ENCODE measurements at regions not wholly inside any gene's neighbourhood (a gene's known extent, or its start where the extent isn't known, plus 50 kb on each side); places are given as distances from the start of the nearest gene placed in this dataset.

DNA sequence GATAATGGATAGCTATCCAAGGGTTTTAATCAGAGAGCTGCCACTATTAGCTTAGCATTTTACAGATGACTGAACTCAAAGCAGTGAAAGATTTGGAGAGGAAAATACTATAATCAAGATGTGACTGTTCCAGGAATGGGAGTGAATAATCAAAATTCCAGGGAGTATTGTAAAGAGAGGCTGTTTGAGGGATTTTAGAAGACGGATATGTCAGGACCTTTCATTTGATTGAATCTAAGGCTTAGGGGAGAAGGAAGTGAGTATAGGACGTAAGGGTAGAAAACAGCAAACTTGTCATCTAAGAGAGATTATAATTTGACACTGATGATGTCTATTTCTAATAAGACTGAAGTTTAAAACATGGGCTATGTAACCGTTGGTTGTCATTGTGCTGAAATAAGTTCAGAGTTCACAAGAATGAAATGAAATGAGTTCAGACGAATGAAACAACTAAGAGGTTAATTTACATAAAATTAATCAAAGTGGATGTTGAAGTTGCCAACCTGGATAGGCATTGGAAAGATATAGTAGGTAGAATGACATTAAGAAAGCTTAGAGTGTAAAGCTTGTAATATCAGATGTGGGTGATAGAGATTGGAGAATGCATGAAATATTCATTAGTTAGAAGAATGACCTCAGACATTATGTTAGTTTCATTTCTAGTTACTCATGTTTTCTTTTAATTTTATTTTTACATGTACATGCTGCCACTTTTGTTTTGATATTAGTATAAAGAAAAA, 842.8 kb downstream of the SI start:
- H3K36me3 ChIP-seq = no peaks in the 10 kb centered on the region
- no peak for DNase-seq (ENCODE audit: low spot score)
- H3K9me3 ChIP-seq = no peaks in the 10 kb centered on the region
- no peak for ATAC-seq (ENCODE audit: insufficient number of reproducible peaks, low FRiP score, low read depth)
- H3K4me1 ChIP-seq (ENCODE audit: control insufficient read depth in 1 of 2, low read depth in 2 of 2) = no peaks in the 10 kb centered on the region
- H3K4me3 ChIP-seq = no peak overlapping the region
- TF ChIP-seq, protein P1, sequence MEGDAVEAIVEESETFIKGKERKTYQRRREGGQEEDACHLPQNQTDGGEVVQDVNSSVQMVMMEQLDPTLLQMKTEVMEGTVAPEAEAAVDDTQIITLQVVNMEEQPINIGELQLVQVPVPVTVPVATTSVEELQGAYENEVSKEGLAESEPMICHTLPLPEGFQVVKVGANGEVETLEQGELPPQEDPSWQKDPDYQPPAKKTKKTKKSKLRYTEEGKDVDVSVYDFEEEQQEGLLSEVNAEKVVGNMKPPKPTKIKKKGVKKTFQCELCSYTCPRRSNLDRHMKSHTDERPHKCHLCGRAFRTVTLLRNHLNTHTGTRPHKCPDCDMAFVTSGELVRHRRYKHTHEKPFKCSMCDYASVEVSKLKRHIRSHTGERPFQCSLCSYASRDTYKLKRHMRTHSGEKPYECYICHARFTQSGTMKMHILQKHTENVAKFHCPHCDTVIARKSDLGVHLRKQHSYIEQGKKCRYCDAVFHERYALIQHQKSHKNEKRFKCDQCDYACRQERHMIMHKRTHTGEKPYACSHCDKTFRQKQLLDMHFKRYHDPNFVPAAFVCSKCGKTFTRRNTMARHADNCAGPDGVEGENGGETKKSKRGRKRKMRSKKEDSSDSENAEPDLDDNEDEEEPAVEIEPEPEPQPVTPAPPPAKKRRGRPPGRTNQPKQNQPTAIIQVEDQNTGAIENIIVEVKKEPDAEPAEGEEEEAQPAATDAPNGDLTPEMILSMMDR (IDR thresholded peaks at IDR 0.05) = no peak
- no peak overlapping the region for H3K27ac ChIP-seq
- no peaks in the 10 kb centered on the region for H3K27me3 ChIP-seq (replicated peaks; ENCODE audit: insufficient read depth)

DNA sequence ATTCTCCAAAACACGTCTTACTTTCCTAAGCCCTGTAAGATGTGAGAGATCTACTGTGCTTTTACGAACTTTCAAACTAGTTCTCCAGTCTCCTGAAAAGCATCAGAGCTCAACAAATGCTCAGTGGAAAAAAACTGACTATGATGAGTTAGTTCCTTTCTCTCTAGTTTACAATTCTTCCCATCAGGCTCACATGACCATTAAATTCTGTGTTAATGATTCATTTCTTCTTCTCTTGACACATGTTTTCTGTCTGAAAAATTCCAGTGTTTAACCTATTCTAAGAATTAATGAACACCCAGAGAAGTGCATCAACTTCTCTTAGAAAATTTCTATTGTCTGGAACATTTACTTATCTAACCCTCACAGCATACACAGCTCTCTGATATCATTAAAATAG, 844.3 kb downstream of the SI start:
- no peak overlapping the region for H3K27ac ChIP-seq
- H3K27me3 ChIP-seq (replicated peaks; ENCODE audit: insufficient read depth) = no peaks in the 10 kb centered on the region
- H3K4me3 ChIP-seq = no peak overlapping the region
- no peaks in the 10 kb centered on the region for H3K36me3 ChIP-seq
- no peaks in the 10 kb centered on the region for H3K4me1 ChIP-seq (ENCODE audit: control insufficient read depth in 1 of 2, low read depth in 2 of 2)
- ATAC-seq (ENCODE audit: insufficient number of reproducible peaks, low FRiP score, low read depth) (no peak), DNase-seq (ENCODE audit: low spot score) (no peak)
- TF ChIP-seq, protein P1 (IDR thresholded peaks at IDR 0.05) = no peak
- no peaks in the 10 kb centered on the region for H3K9me3 ChIP-seq

DNA sequence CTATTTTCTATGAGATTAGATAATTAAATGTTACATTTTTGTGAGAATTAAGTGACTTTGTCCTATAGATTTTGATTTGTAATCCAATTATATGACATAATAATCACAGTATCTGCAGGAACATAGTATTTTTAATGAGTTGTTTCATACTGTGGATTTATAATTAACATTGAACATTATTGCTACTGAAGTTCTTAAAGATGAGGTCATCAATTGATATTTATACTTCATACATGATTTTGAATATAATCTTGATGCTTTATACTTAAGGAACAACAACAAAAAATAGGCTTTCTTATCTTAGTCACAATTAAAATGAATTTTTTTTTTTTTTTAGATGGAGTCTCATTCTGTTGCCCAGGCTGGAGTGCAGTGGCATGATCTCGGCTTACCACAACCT, 846.6 kb downstream of the SI start:
- H3K4me1 ChIP-seq (ENCODE audit: control insufficient read depth in 1 of 2, low read depth in 2 of 2) = no peaks in the 10 kb centered on the region
- H3K9me3 ChIP-seq = no peaks in the 10 kb centered on the region
- no peaks in the 10 kb centered on the region for H3K36me3 ChIP-seq
- TF ChIP-seq, protein P1 (IDR thresholded peaks at IDR 0.05) = no peak
- no peak overlapping the region for H3K4me3 ChIP-seq
- H3K27ac ChIP-seq = no peak overlapping the region
- H3K27me3 ChIP-seq (replicated peaks; ENCODE audit: insufficient read depth) = no peaks in the 10 kb centered on the region
- DNase-seq (ENCODE audit: low spot score) (no peak), ATAC-seq (ENCODE audit: insufficient number of reproducible peaks, low FRiP score, low read depth) (no peak)

DNA sequence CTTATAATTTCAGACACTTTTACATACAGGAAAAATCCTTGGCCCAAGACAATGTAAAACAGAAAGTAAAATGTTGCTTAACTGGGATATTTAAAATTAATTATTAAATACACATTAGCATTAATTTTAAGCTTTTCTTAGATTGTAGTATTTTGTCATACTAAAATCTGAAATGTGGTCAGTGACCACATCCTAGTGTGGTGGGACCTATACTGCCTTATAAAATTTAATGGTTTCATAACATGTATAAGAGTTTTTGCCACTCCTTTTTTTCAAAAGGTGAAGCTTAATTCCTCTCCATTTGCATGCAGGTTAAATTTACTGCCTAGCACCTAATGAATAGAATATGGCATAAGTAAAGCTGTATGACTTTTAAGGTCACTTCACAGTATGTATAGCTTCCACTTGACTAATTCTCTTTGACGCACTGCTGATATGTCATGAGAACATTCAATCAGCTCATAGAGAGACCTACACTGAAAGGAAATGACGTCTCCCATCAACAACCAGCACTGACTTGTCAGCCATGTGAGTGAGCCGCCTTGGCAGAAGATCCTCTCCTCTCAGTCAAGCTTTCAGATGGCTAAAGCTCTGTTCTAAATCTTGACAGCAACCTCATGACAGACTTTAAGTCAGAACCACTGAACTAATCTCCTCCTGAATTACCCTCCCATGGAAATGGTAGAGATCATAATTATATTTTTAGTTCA, 847.8 kb downstream of the SI start:
- no peaks in the 10 kb centered on the region for H3K4me1 ChIP-seq (ENCODE audit: control insufficient read depth in 1 of 2, low read depth in 2 of 2)
- TF ChIP-seq, protein P1 (IDR thresholded peaks at IDR 0.05) = no peak
- H3K36me3 ChIP-seq = no peaks in the 10 kb centered on the region
- H3K9me3 ChIP-seq = no peaks in the 10 kb centered on the region
- DNase-seq (ENCODE audit: low spot score) = no peak
- H3K27me3 ChIP-seq (replicated peaks; ENCODE audit: insufficient read depth) = no peaks in the 10 kb centered on the region
- no peak overlapping the region for H3K4me3 ChIP-seq
- ATAC-seq (ENCODE audit: insufficient number of reproducible peaks, low FRiP score, low read depth) = no peak
- H3K27ac ChIP-seq = no peak overlapping the region

DNA sequence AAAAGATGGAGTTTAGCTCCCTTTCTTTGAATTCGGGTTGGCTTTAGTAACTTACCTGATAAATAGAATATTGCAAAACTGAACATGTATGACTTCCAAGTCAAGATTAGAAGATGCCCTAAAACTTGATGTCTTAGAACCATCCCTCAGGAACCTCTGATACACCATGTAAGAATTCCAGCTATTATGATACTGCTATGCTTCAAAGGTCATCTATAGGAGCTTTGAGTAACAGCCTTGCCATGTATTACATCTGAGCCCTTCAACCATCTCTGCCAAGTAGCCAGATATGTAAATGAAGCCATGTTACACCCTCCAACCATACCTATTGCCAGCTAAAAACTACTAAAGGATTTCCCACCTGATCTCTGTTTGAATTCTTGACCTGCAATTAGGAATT, 854.2 kb downstream of the SI start:
- H3K36me3 ChIP-seq = no peaks in the 10 kb centered on the region
- DNase-seq (ENCODE audit: low spot score) (no peak), ATAC-seq (ENCODE audit: insufficient number of reproducible peaks, low FRiP score, low read depth) (no peak)
- no peak overlapping the region for H3K4me3 ChIP-seq
- H3K27me3 ChIP-seq (replicated peaks; ENCODE audit: insufficient read depth) = no peaks in the 10 kb centered on the region
- H3K4me1 ChIP-seq (ENCODE audit: control insufficient read depth in 1 of 2, low read depth in 2 of 2) = no peaks in the 10 kb centered on the region
- H3K9me3 ChIP-seq = no peaks in the 10 kb centered on the region
- TF ChIP-seq, protein P1 (IDR thresholded peaks at IDR 0.05) = no peak
- H3K27ac ChIP-seq = no peak overlapping the region

Data from thoracic aorta (tissue), 2 donors.